Parathyroid adenoma (tissue), 2 donors: ENCODE measurements at regions not wholly inside any gene's neighbourhood (a gene's known extent, or its start where the extent isn't known, plus 50 kb on each side); places are given as distances from the start of the nearest gene placed in this dataset.
"Not testable (repeated sequence)": the region's sequence is repeated elsewhere in the genome, so short reads cannot be mapped to it uniquely, and the experiment has no call there.

Experiments
- H2AFZ ChIP-seq: fragments of 300-600 bp; sonication (generic); one replicate; pipeline ENCODE4 v1.7.0; 2017; ENCODE audit warnings: antibody characterized with exemption, mild to moderate bottlenecking
- H3K27ac ChIP-seq: fragments of 300-600 bp; sonication (generic); one replicate; pipeline ENCODE4 v1.7.0; 2017
- H3K27me3 ChIP-seq: fragments of 300-600 bp; sonication (generic); one replicate; pipeline ENCODE4 v1.7.0; 2017; ENCODE audit warnings: low read length; ENCODE audit not compliant: control insufficient read depth, insufficient read depth
- H3K36me3 ChIP-seq: fragments of 300-600 bp; sonication (generic); one replicate; pipeline ENCODE4 v1.7.0; 2017; ENCODE audit warnings: low read length; ENCODE audit not compliant: control insufficient read depth, insufficient read depth
- H3K4me1 ChIP-seq: fragments of 300-600 bp; sonication (generic); one replicate; pipeline ENCODE4 v1.7.0; 2017; ENCODE audit warnings: control low read depth
- H3K4me2 ChIP-seq: fragments of 300-600 bp; sonication (generic); one replicate; pipeline ENCODE4 v1.7.0; 2017; ENCODE audit warnings: low read length
- H3K4me3 ChIP-seq: fragments of 300-600 bp; sonication (generic); one replicate; pipeline ENCODE4 v1.7.0; 2017; ENCODE audit warnings: low read depth, low read length
- H3K79me2 ChIP-seq: fragments of 300-600 bp; sonication (generic); one replicate; pipeline ENCODE4 v1.7.0; 2017; ENCODE audit warnings: control low read depth
- H3K9ac ChIP-seq: fragments of 300-600 bp; sonication (generic); one replicate; pipeline ENCODE4 v1.7.0; 2017; ENCODE audit warnings: mild to moderate bottlenecking
- H3K9me3 ChIP-seq: fragments of 300-600 bp; sonication (generic); one replicate; pipeline ENCODE4 v1.7.0; 2017; ENCODE audit warnings: low read length; ENCODE audit not compliant: control insufficient read depth
- TF ChIP-seq, protein P1 (sequence below): fragments of 300-600 bp; sonication (generic); IDR thresholded peaks from one replicate; pipeline ENCODE4 v1.7.0; 2017; ENCODE audit warnings: antibody characterized with exemption, mild to moderate bottlenecking
- donor health status: primary hyperparathyroidism.

DNA sequence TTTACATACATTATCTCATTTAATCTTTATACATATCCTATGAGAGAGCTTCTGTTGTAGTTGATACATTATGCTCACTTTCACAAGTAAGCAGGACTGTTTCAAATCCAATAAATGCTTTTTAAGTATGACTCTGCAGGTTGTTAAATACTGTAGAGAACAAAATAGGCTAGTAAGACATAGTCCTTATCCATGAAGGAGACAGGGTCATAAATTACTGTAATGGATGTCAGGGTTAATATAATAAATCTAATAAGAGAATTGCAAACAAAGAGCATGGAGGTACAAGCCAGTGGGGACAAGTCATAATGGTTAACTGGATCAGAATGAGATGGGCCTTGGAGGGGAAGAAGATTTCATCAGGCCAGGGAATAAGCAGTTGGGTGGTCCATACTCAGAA, 303.8 kb upstream of the RGS6 start:
- Histone ChIP-seq H3K36me3 (no peaks in the 10 kb centered on the region), H3K9me3 (no peaks in the 10 kb centered on the region), H3K4me1 (no peaks in the 10 kb centered on the region), H3K4me2 (no peak overlapping the region), H2AFZ (no peak overlapping the region), H3K79me2 (no peaks in the 10 kb centered on the region), H3K4me3 (no peak overlapping the region), H3K27me3 (no peaks in the 10 kb centered on the region), H3K9ac (no peak overlapping the region), H3K27ac (no peak overlapping the region)
- TF ChIP-seq, protein P1, sequence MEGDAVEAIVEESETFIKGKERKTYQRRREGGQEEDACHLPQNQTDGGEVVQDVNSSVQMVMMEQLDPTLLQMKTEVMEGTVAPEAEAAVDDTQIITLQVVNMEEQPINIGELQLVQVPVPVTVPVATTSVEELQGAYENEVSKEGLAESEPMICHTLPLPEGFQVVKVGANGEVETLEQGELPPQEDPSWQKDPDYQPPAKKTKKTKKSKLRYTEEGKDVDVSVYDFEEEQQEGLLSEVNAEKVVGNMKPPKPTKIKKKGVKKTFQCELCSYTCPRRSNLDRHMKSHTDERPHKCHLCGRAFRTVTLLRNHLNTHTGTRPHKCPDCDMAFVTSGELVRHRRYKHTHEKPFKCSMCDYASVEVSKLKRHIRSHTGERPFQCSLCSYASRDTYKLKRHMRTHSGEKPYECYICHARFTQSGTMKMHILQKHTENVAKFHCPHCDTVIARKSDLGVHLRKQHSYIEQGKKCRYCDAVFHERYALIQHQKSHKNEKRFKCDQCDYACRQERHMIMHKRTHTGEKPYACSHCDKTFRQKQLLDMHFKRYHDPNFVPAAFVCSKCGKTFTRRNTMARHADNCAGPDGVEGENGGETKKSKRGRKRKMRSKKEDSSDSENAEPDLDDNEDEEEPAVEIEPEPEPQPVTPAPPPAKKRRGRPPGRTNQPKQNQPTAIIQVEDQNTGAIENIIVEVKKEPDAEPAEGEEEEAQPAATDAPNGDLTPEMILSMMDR = no peak

DNA sequence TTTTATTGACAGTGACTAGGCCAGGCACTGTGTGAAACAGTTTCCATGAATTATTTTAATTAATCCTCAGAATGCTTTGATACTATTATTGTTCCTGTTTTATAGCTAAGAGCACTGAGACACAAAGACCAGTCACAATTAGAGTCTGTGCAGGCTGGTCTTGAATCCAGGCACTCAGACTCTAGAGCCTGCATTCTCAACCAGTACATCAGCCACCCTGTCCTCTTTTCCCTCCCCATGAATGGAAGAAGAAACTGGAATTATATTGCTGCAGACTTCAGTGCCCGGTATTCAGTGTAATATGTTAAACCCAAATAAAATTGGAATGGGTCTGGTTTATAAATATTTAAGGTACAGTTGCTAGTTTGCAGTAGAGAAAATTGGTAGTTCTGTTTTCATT, 303.0 kb upstream of the RGS6 start:
- no peaks in the 10 kb centered on the region for H3K36me3 ChIP-seq
- H3K79me2 ChIP-seq = no peaks in the 10 kb centered on the region
- H3K9ac ChIP-seq = no peak overlapping the region
- no peak overlapping the region for H3K4me3 ChIP-seq
- TF ChIP-seq, protein P1 = no peak
- H3K27me3 ChIP-seq = no peaks in the 10 kb centered on the region
- H3K9me3 ChIP-seq = no peaks in the 10 kb centered on the region
- no peak overlapping the region for H3K27ac ChIP-seq
- no peaks in the 10 kb centered on the region for H3K4me1 ChIP-seq
- no peak overlapping the region for H2AFZ ChIP-seq
- H3K4me2 ChIP-seq = no peak overlapping the region

DNA sequence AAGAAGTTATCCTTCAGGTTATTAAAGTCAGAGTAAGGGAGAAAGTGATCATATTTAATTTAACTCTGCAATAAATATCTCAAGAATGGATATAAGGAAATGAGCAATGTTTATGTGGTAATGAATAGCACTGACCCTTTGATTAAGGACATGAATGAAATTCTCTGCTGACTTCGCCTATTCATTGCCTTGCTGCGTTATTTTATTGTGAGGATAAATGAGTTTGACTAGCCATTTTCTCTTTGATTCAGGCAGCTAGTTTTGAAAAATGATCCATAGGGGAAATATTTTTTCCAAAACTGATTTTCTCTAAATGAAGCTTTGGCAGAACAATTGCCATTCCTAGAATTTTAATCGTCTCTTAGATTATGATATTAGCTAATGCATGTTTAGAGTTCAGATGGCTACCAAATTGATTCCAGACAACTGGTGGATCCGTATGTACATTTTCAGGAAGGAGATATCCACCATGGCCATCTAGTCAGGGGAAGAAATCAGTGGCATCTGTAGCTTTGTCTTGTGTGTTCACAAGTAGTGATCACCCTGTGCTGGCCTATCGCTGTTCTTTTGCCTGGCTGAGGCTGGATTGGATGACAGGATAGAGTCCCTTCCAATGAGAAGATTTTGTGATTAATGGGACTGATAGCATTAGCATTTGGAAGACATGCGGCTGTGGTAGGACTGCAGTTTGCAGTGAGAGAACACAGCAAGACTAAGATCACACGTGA, 302.3 kb upstream of the RGS6 start:
- H3K9me3 ChIP-seq = no peaks in the 10 kb centered on the region
- no peaks in the 10 kb centered on the region for H3K36me3 ChIP-seq
- H3K79me2 ChIP-seq = no peaks in the 10 kb centered on the region
- H3K27ac ChIP-seq = no peak overlapping the region
- H3K27me3 ChIP-seq = no peaks in the 10 kb centered on the region
- H3K4me1 ChIP-seq = no peaks in the 10 kb centered on the region
- no peak overlapping the region for H3K4me2 ChIP-seq
- H2AFZ ChIP-seq = no peak overlapping the region
- H3K4me3 ChIP-seq = no peak overlapping the region
- TF ChIP-seq, protein P1 = no peak
- H3K9ac ChIP-seq = no peak overlapping the region

DNA sequence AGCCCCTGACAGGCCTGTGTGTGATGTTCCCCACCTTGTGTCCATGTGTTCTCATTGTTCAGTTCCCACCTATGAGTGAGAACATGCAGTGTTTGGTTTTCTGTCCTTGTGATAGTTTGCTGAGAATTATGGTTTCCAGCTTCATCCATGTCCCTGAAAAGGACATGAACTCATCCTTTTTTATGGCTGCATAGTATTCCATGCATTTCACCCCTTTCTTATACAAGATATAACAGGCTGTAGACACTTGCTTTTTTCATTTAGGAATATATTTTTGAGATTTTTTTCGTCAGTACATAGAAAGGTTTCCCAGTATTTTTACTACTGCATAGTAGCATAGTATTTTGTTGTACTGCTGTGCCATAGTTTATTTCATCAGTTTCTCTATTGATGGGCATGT, 301.2 kb upstream of the RGS6 start:
- H3K27me3 ChIP-seq, H3K79me2 ChIP-seq, H3K9me3 ChIP-seq, H2AFZ ChIP-seq, H3K4me2 ChIP-seq, H3K4me1 ChIP-seq, H3K27ac ChIP-seq, H3K4me3 ChIP-seq, H3K36me3 ChIP-seq, H3K9ac ChIP-seq: not testable (repeated sequence)

DNA sequence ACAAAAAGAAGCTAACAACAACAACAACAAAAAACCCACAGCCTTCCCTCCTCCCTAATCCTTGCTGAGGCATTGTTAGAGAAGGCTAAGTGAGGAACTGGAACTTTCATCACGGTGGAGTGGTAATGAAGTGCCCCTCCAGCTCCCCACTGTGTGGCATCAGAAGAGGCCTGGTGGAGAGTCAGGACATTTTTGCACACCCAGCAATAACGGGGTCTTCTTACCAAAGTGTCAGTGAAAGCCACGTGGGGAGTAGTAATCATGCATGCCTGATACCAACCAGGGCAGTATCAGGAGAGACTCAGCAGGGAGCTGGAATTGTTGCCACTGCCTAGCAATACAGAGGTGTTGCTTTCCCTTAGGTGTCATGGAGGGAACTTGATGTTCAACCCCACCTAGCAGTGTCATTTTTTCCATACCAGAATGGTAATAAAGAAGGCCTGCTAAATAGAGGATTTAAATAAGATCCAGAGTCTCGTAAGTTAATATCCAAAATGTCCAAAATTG, 299.7 kb upstream of the RGS6 start:
- Histone ChIP-seq H2AFZ (no peak overlapping the region), H3K27ac (no peak overlapping the region), H3K9ac (no peak overlapping the region), H3K36me3 (no peaks in the 10 kb centered on the region), H3K4me3 (no peak overlapping the region), H3K4me2 (no peak overlapping the region), H3K4me1 (no peaks in the 10 kb centered on the region), H3K9me3 (no peaks in the 10 kb centered on the region), H3K27me3 (no peaks in the 10 kb centered on the region), H3K79me2 (no peaks in the 10 kb centered on the region)
- TF ChIP-seq, protein P1 = no peak
